Inflammatory macrophage treated with lipopolysaccharide for 4 hours (primary cell): ENCODE measurements at regions not wholly inside any gene's neighbourhood (a gene's known extent, or its start where the extent isn't known, plus 50 kb on each side); places are given as distances from the start of the nearest gene placed in this dataset.
"Not testable (repeated sequence)": the region's sequence is repeated elsewhere in the genome, so short reads cannot be mapped to it uniquely, and the experiment has no call there.

ENCODE experiments used
- DNase-seq: peaks from one replicate; pipeline ENCODE4 v3.0.0-alpha.2; 2020

- DNase-seq, result peak; percentile 34
These were observed 193.3 kb downstream of the LAT start for GRCh38 chr16:29177888-29178726.

GRCh38 chr16:29177203-29177887 lies 192.5 kb downstream of the LAT start:
- DNase-seq, result not testable (repeated sequence)

GRCh38 chr16:29176822-29177202 lies 192.0 kb downstream of the LAT start:
- DNase-seq, result not testable (repeated sequence)

- DNase-seq, result not testable (repeated sequence)
These were observed 191.3 kb downstream of the LAT start for GRCh38 chr16:29176154-29176470.

GRCh38 chr16:29175411-29176153 lies 190.7 kb downstream of the LAT start:
- DNase-seq, result not testable (repeated sequence)

- DNase-seq, result peak; percentile 92
These were observed 188.8 kb downstream of the LAT start for GRCh38 chr16:29173371-29174305.

- not testable (repeated sequence) for DNase-seq
These were observed 187.4 kb downstream of the LAT start for GRCh38 chr16:29172098-29172724.

- not testable (repeated sequence) for DNase-seq
These were observed 186.4 kb downstream of the LAT start for GRCh38 chr16:29171296-29171695.

GRCh38 chr16:29170393-29171119 lies 185.7 kb downstream of the LAT start:
- DNase-seq, result not testable (repeated sequence)

GRCh38 chr16:29169295-29169994 lies 184.6 kb downstream of the LAT start:
- not testable (repeated sequence) for DNase-seq

GRCh38 chr16:29168515-29169259 lies 183.8 kb downstream of the LAT start:
- peak; percentile 40 for DNase-seq

GRCh38 chr16:29164442-29165089 lies 179.7 kb downstream of the LAT start:
- DNase-seq, result not testable (repeated sequence)

GRCh38 chr16:29160171-29160570 lies 175.3 kb downstream of the LAT start:
- DNase-seq, result not testable (repeated sequence)

- not testable (repeated sequence) for DNase-seq
These were observed 174.8 kb downstream of the LAT start for GRCh38 chr16:29159603-29160002.

- DNase-seq, result no peak
These were observed 173.9 kb downstream of the LAT start for GRCh38 chr16:29158785-29159184.

GRCh38 chr16:29158031-29158784 lies 173.4 kb downstream of the LAT start:
- DNase-seq, result not testable (repeated sequence)

- DNase-seq, result peak; percentile 95
These were observed 172.4 kb downstream of the LAT start for GRCh38 chr16:29157051-29157923.
